IMR-90 (cell line): ENCODE measurements at regions not wholly inside any gene's neighbourhood (a gene's known extent, or its start where the extent isn't known, plus 50 kb on each side); places are given as distances from the start of the nearest gene placed in this dataset.

Experiments
- ATAC-seq: fragments of 200-7000 bp; cut with Tn5 transposase; 2 replicates; pipeline ENCODE4 v1.9.1; 2020; ENCODE audit warnings: low read depth, mild to moderate bottlenecking, moderate library complexity
- BruUV-seq: library from RNA; stranded (reverse); fragments of 400-500 nt; replicated peaks from 2 replicates; lab custom pipeline; 2021; lab: Mats Ljungman, UMichigan
- CTCF ChIA-PET: fragments of 300-600 bp; formaldehyde crosslinking; extraction: SDS; loops from one replicate; lab custom pipeline; 2021; ENCODE audit warnings: antibody characterized with exemption; lab: Yijun Ruan, JAX
- POLR2A ChIA-PET: fragments of 300-600 bp; sonication (Branson Sonifier 250); formaldehyde crosslinking; loops from one replicate; lab custom pipeline; 2022; ENCODE audit warnings: antibody characterized with exemption; ENCODE audit not compliant: unreplicated experiment; lab: Charles Lee
- DNase-seq: peaks from one replicate; pipeline ENCODE4 v3.0.0; 2013
- H2AFZ ChIP-seq: replicated peaks from 2 replicates; pipeline ENCODE3; 2013; ENCODE audit warnings: low read length, mild to moderate bottlenecking; ENCODE audit not compliant: poor library complexity
- H2AK5ac ChIP-seq: 2 replicates; pipeline ENCODE4 v1.6.1; 2013; ENCODE audit warnings: low read depth, low read length, inconsistent platforms
- H2AK9ac ChIP-seq: replicated peaks from 2 replicates; pipeline ENCODE3; 2013; ENCODE audit warnings: mild to moderate bottlenecking, low read depth, low read length, moderate library complexity; ENCODE audit not compliant: poor library complexity
- H2BK120ac ChIP-seq: 2 replicates; pipeline ENCODE4 v1.6.1; 2013; ENCODE audit warnings: low read depth, low read length, inconsistent platforms
- H2BK15ac ChIP-seq: 3 replicates; pipeline ENCODE4 v1.6.1; 2013; ENCODE audit warnings: low read depth, low read length, inconsistent platforms
- H2BK20ac ChIP-seq: 2 replicates; pipeline ENCODE4 v1.6.1; 2013; ENCODE audit warnings: low read depth, mild to moderate bottlenecking, inconsistent platforms, low read length, moderate library complexity
- H2BK5ac ChIP-seq: 2 replicates; pipeline ENCODE4 v1.6.1; 2013; ENCODE audit warnings: mild to moderate bottlenecking, low read depth, low read length, inconsistent platforms; ENCODE audit not compliant: poor library complexity, severe bottlenecking
- H3K14ac ChIP-seq: replicated peaks from 2 replicates; pipeline ENCODE4 v1.6.1; 2013; ENCODE audit warnings: low read depth, low read length, inconsistent platforms
- H3K18ac ChIP-seq: 2 replicates; pipeline ENCODE4 v1.6.1; 2013; ENCODE audit warnings: low read depth, low read length, control low read depth
- H3K23ac ChIP-seq: 2 replicates; pipeline ENCODE4 v1.6.1; 2013; ENCODE audit warnings: low read depth, low read length, inconsistent platforms
- H3K27ac ChIP-seq: 2 replicates; pipeline ENCODE4 v1.5.1; 2013; ENCODE audit warnings: mild to moderate bottlenecking, control low read depth, low read length; ENCODE audit not compliant: insufficient read depth
- H3K27me3 ChIP-seq: 2 replicates; pipeline ENCODE4 v1.6.1; 2013; ENCODE audit warnings: low read length; ENCODE audit not compliant: control insufficient read depth, insufficient read depth
- H3K36me3 ChIP-seq: 2 replicates; pipeline ENCODE4 v1.6.1; 2013; ENCODE audit warnings: low read length, mixed read lengths; ENCODE audit not compliant: control insufficient read depth, insufficient read depth
- H3K4ac ChIP-seq: 2 replicates; pipeline ENCODE4 v1.6.1; 2013; ENCODE audit warnings: low read depth, low read length, inconsistent platforms
- H3K4me1 ChIP-seq: 2 replicates; pipeline ENCODE4 v1.6.1; 2013; ENCODE audit warnings: low read length, mixed read lengths; ENCODE audit not compliant: control insufficient read depth, insufficient read depth
- H3K4me2 ChIP-seq: 2 replicates; pipeline ENCODE4 v1.6.1; 2013; ENCODE audit warnings: low read depth, mild to moderate bottlenecking, control low read depth, low read length, moderate library complexity
- H3K4me3 ChIP-seq: 2 replicates; pipeline ENCODE4 v1.5.1; 2013; ENCODE audit warnings: low read depth, mild to moderate bottlenecking, control low read depth, low read length, moderate library complexity; ENCODE audit not compliant: insufficient read depth
- H3K56ac ChIP-seq: 2 replicates; pipeline ENCODE4 v1.6.1; 2013; ENCODE audit warnings: low read length, inconsistent platforms; ENCODE audit not compliant: insufficient read depth; ENCODE audit errors: extremely low read depth
- H3K79me1 ChIP-seq, 2 experiments: 2 replicates each; pipeline ENCODE4 v1.6.1; 2013; ENCODE audit warnings: low read length in 2 of 2, inconsistent platforms in 1 of 2, low read depth in 1 of 2
- H3K9ac ChIP-seq: 2 replicates; pipeline ENCODE4 v1.6.1; 2013; ENCODE audit warnings: low read depth, low read length, control low read depth
- H3K9me1 ChIP-seq: 2 replicates; pipeline ENCODE4 v1.6.1; 2013; ENCODE audit warnings: low read length, inconsistent platforms; ENCODE audit not compliant: insufficient read depth
- H3K9me3 ChIP-seq: 2 replicates; pipeline ENCODE4 v1.6.1; 2013; ENCODE audit warnings: low read length; ENCODE audit not compliant: control insufficient read depth, insufficient read depth
- H4K20me1 ChIP-seq: 2 replicates; pipeline ENCODE4 v1.6.1; 2013; ENCODE audit warnings: low read length, inconsistent platforms; ENCODE audit not compliant: insufficient read depth
- H4K5ac ChIP-seq: 2 replicates; pipeline ENCODE4 v1.6.1; 2013; ENCODE audit warnings: mild to moderate bottlenecking, low read depth, low read length, control low read depth
- H4K8ac ChIP-seq, 2 experiments: 2 replicates each; pipeline ENCODE4 v1.6.1; 2013; ENCODE audit warnings: low read depth in 2 of 2, low read length in 2 of 2, control low read depth in 1 of 2, inconsistent platforms in 1 of 2
- H4K91ac ChIP-seq: 2 replicates; pipeline ENCODE4 v1.6.1; 2013; ENCODE audit warnings: low read depth, low read length, inconsistent platforms; ENCODE audit not compliant: insufficient read depth
- SMC3 ChIP-seq: fragments of 150-350 bp; IDR thresholded peaks from 2 replicates; pipeline ENCODE4 v1.6.1; 2016; ENCODE audit warnings: low read depth, mild to moderate bottlenecking, antibody characterized with exemption, low read length, moderate library complexity
- WGBS, 2 experiments: methylation state at CpG; one replicate each; pipeline versions ENCODE4 v1.1.5 to v1.1.7; 2013; ENCODE audit warnings: missing lambda C conversion rate in 2 of 2; ENCODE audit not compliant: insufficient read length in 1 of 2; ENCODE audit errors: extremely low coverage in 2 of 2; 5-methylcytosine and 5-hydroxymethylcytosine counted together
- dilution Hi-C: fragments of 300-500 bp; cut with HindIII; formaldehyde crosslinking; loops from one replicate; pipeline ENCODE4 v1.14.3; 2018; ENCODE audit warnings: low sequenced_read_pairs; ENCODE audit not compliant: unreplicated experiment
- in situ Hi-C: fragments of 300-500 bp; cut with MboI; formaldehyde crosslinking; loops from 3 replicates; pipeline ENCODE4 v1.14.3; 2019; ENCODE audit warnings: low sequenced_read_pairs, inconsistent platforms, mixed read lengths
- intact Hi-C: fragments of 100-400 bp; cut with micrococcal nuclease; formaldehyde crosslinking; loops from 2 replicates; pipeline ENCODE4 v1.10.0; 2022

DNA sequence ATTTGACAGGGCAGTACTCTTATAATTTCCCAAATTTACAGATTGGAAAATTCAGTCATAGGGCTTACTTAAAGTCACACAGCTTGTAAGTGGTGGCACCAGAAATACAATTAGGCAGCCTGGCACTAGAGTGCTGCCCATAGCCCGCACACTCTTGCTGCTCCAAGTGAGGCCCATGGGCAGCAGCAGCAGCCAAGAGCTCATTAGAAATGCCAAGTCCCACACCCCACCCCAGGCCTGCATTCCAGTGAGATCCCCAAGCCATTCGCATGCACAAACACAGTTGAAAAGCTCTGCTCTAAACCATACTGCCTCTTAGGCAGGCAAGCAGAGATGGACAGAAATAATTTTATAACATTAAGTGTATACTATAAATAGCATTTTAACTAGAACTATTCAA lies 379.3 kb upstream of the PKDCC start:
- Histone ChIP-seq H3K56ac (no peak overlapping the region), H4K91ac (no peak overlapping the region), H2BK20ac (no peak overlapping the region), H3K4ac (no peak overlapping the region), H3K4me2 (no peak overlapping the region), H2BK120ac (no peak overlapping the region), H3K9me1 (no peaks in the 10 kb centered on the region), H3K79me1 (no peaks in the 10 kb centered on the region), H4K8ac (no peak overlapping the region), H3K23ac (no peak overlapping the region), H4K20me1 (no peaks in the 10 kb centered on the region), H3K9ac (no peak overlapping the region), H3K4me3 (no peak overlapping the region), H3K9me3 (no peaks in the 10 kb centered on the region), H3K18ac (no peak overlapping the region), H2BK15ac (no peak overlapping the region), H3K36me3 (no peaks in the 10 kb centered on the region), H2AK5ac (no peak overlapping the region), H3K4me1 (no peaks in the 10 kb centered on the region), H2AFZ (no peak overlapping the region), H3K27ac (no peak overlapping the region), H3K14ac (no peak overlapping the region), H3K27me3 (no peaks in the 10 kb centered on the region), H2BK5ac (no peak overlapping the region), H2AK9ac (no peak overlapping the region), H4K5ac (no peak overlapping the region)
- intact Hi-C loops, result no loop called here
- WGBS, 2 experiments, result no CpG with 5 or more reads among the region's 2 CpGs
- TF ChIP-seq SMC3, result no peak
- BruUV-seq, result no TSS peak
- CTCF ChIA-PET, result interaction anchor here (0.6 kb wide), 1 partner anchor 164 kb away, joined by 4 read pairs; no protein-coding TSS in a partner anchor
- dilution Hi-C loops, result no loop called here
- ATAC-seq (no peak), DNase-seq (no peak)
- in situ Hi-C loops, result no loop called here
- POLR2A ChIA-PET, result no interaction called here
